ENCODE measurements at regions not wholly inside any gene's neighbourhood (a gene's known extent, or its start where the extent isn't known, plus 50 kb on each side); places are given as distances from the start of the nearest gene placed in this dataset.

DNA sequence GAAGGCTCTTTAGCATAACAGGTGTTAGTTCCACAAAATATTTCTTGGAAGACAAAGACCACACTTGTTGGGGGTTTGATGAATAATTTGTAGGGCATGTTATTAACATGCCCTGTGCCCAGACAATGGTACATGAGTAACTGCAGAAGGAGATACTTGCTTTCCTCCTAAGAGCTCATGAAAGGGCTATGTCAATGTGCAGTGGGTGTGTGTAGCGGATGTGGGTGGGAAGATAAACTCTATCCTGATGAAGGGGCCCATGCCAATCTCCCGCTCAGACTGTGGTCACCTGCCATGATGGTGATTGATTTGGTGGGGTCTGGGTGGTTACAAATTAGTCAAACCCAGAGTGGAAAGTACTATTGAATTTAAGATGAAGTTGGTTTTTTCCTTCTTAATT, 69.8 kb upstream of the DNAH14 start:
- TF ChIP-seq, protein P1, sequence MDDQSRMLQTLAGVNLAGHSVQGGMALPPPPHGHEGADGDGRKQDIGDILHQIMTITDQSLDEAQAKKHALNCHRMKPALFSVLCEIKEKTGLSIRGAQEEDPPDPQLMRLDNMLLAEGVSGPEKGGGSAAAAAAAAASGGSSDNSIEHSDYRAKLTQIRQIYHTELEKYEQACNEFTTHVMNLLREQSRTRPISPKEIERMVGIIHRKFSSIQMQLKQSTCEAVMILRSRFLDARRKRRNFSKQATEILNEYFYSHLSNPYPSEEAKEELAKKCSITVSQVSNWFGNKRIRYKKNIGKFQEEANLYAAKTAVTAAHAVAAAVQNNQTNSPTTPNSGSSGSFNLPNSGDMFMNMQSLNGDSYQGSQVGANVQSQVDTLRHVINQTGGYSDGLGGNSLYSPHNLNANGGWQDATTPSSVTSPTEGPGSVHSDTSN (IDR thresholded peaks at IDR 0.05) = no peak
- no peak for TF ChIP-seq CTCF (IDR thresholded peaks at IDR 0.05)
- no peak for TF ChIP-seq POLR2A (IDR thresholded peaks at IDR 0.05; ENCODE audit: low read length)
